SK-N-SH (cell line): ENCODE measurements at regions not wholly inside any gene's neighbourhood (a gene's known extent, or its start where the extent isn't known, plus 50 kb on each side); places are given as distances from the start of the nearest gene placed in this dataset.

Source experiments
- CTCF ChIA-PET: fragments of 300-600, 350-600 bp; formaldehyde crosslinking; extraction: SDS; loops from one replicate; lab custom pipeline; 2021; lab: Yijun Ruan, JAX
- POLR2A ChIA-PET: fragments of 350-600 bp; sonication (Branson Sonifier 250); formaldehyde crosslinking; extraction: SDS; loops from one replicate; lab custom pipeline; 2020; ENCODE audit warnings: antibody characterized with exemption, inconsistent platforms; lab: Yijun Ruan, JAX
- DNase-seq: peaks from one replicate; pipeline ENCODE4 v3.0.0; 2012
- H2AFZ ChIP-seq: fragments of 200-600 bp; sonication (generic); 2 replicates; pipeline ENCODE4 v1.8.1; 2016; ENCODE audit warnings: antibody characterized with exemption, mild to moderate bottlenecking, low read depth
- H3F3A ChIP-seq: fragments of 200-600 bp; sonication (generic); replicated peaks from 2 replicates; pipeline ENCODE3; 2016; ENCODE audit warnings: antibody characterized with exemption, mild to moderate bottlenecking; ENCODE audit not compliant: insufficient read depth
- H3K27ac ChIP-seq, 2 experiments: fragments of 200-500 bp in 1 of 2; fragments of 200-600 bp in 1 of 2; sonication (Bioruptor generic) in 1 of 2; sonication (generic), shearing (Covaris generic) in 1 of 2; 2 replicates each; pipeline versions ENCODE4 v1.5.1 to v1.6.1; 2014 to 2016; ENCODE audit warnings: low read depth in 2 of 2, inconsistent platforms in 1 of 2, low read length in 1 of 2, mild to moderate bottlenecking in 1 of 2, mixed read lengths in 1 of 2
- H3K27me3 ChIP-seq: fragments of 200-600 bp; sonication (generic), shearing (Covaris generic); 2 replicates; pipeline ENCODE4 v1.6.1; 2016; ENCODE audit warnings: mixed run types; ENCODE audit not compliant: insufficient read depth
- H3K36me3 ChIP-seq, 2 experiments: fragments of 200-500 bp in 1 of 2; fragments of 200-600 bp in 1 of 2; sonication (Bioruptor generic) in 1 of 2; sonication (generic) in 1 of 2; replicated peaks in 1 of 2; 2 replicates each; pipeline versions ENCODE3 to v1.5.1; 2014 to 2016; ENCODE audit warnings: low read length in 1 of 2, mild to moderate bottlenecking in 1 of 2; ENCODE audit not compliant: insufficient read depth in 2 of 2, control insufficient read depth in 1 of 2
- H3K4me1 ChIP-seq, 2 experiments: fragments of 200-500 bp in 1 of 2; fragments of 200-600 bp in 1 of 2; sonication (Bioruptor generic) in 1 of 2; sonication (generic), shearing (Covaris generic) in 1 of 2; 2 replicates each; pipeline versions ENCODE4 v1.5.1 to v1.6.1; 2014 to 2016; ENCODE audit warnings: low read depth in 1 of 2, low read length in 1 of 2, mixed run types in 1 of 2; ENCODE audit not compliant: insufficient read depth in 2 of 2, control insufficient read depth in 1 of 2
- H3K4me2 ChIP-seq: fragments of 200-600 bp; sonication (generic), shearing (Covaris generic); 2 replicates; pipeline ENCODE4 v1.6.1; 2017; ENCODE audit warnings: mixed run types
- H3K4me3 ChIP-seq, 2 experiments: fragments of 200-500 bp in 1 of 2; fragments of 200-600 bp in 1 of 2; sonication (Bioruptor generic) in 1 of 2; sonication (generic), shearing (Covaris generic) in 1 of 2; 2 replicates each; pipeline versions ENCODE4 v1.5.1 to v1.8.1; 2014 to 2016; ENCODE audit warnings: low read depth in 2 of 2, inconsistent platforms in 1 of 2, low read length in 1 of 2, mild to moderate bottlenecking in 1 of 2, mixed read lengths in 1 of 2, moderate library complexity in 1 of 2
- H3K79me2 ChIP-seq: fragments of 200-600 bp; sonication (generic); 2 replicates; pipeline ENCODE4 v1.8.1; 2017; ENCODE audit warnings: mild to moderate bottlenecking; ENCODE audit not compliant: insufficient read depth
- H3K9ac ChIP-seq: fragments of 200-600 bp; sonication (generic); 2 replicates; pipeline ENCODE4 v1.6.1; 2017; ENCODE audit warnings: mixed run types
- H3K9me2 ChIP-seq: fragments of 200-600 bp; sonication (generic); 2 replicates; pipeline ENCODE4 v1.6.1; 2017; ENCODE audit warnings: mixed run types
- H3K9me3 ChIP-seq: fragments of 200-600 bp; sonication (generic); 2 replicates; pipeline ENCODE4 v1.6.1; 2017; ENCODE audit warnings: mixed run types, mild to moderate bottlenecking, moderate library complexity
- H4K20me1 ChIP-seq: fragments of 200-600 bp; sonication (generic); 2 replicates; pipeline ENCODE4 v1.6.1; 2017; ENCODE audit warnings: mild to moderate bottlenecking, mixed run types; ENCODE audit not compliant: insufficient read depth
- CTCF ChIP-seq: fragments of 200-600 bp; sonication (generic); IDR thresholded peaks from 2 replicates; pipeline ENCODE4 v1.6.1; 2017; ENCODE audit warnings: antibody characterized with exemption, mild to moderate bottlenecking, moderate library complexity
- ELF1 ChIP-seq: IDR thresholded peaks from 2 replicates; pipeline ENCODE4 v1.4.0; 2012
- EZH2phosphoT487 ChIP-seq: fragments of 200-600 bp; sonication (generic); IDR thresholded peaks from 2 replicates; pipeline ENCODE4 v1.6.1; 2017; ENCODE audit warnings: low read depth, mixed run types, mild to moderate bottlenecking, antibody characterized with exemption, moderate library complexity, borderline replicate concordance
- GATA2 ChIP-seq: sonication (generic); formaldehyde crosslinking; IDR thresholded peaks from 2 replicates; pipeline ENCODE4 v1.5.0; 2020; ENCODE audit warnings: mild to moderate bottlenecking, missing genetic modification reagents
- IRF3 ChIP-seq: fragments of 150-350 bp; IDR thresholded peaks from 2 replicates; pipeline ENCODE4 v1.6.1; 2016; ENCODE audit warnings: mild to moderate bottlenecking, low read depth, low read length
- JUND ChIP-seq: IDR thresholded peaks from 2 replicates; pipeline ENCODE4 v1.4.0; 2012
- MAX ChIP-seq: IDR thresholded peaks from 2 replicates; pipeline ENCODE4 v1.4.0; 2012; ENCODE audit warnings: low read depth
- MXI1 ChIP-seq: IDR thresholded peaks from 2 replicates; pipeline ENCODE4 v1.6.1; 2012; ENCODE audit warnings: mild to moderate bottlenecking, low read depth, low read length, improper control_type of control experiment
- NRF1 ChIP-seq: IDR thresholded peaks from 2 replicates; pipeline ENCODE4 v1.6.1; 2012; ENCODE audit warnings: low read depth, mild to moderate bottlenecking, low read length
- PBX3 ChIP-seq: IDR thresholded peaks from 2 replicates; pipeline ENCODE4; 2012
- RAD21 ChIP-seq: IDR thresholded peaks from 2 replicates; pipeline ENCODE4 v1.6.1; 2012; ENCODE audit warnings: mild to moderate bottlenecking, low read length
- RCOR1 ChIP-seq: fragments of 150-350 bp; IDR thresholded peaks from 2 replicates; pipeline ENCODE4 v1.6.1; 2017; ENCODE audit warnings: antibody characterized with exemption, low read length
- RXRA ChIP-seq: IDR thresholded peaks from 2 replicates; pipeline ENCODE4 v1.4.0; 2012; ENCODE audit warnings: low read depth, mild to moderate bottlenecking, borderline replicate concordance
- SIN3A ChIP-seq: IDR thresholded peaks from 2 replicates; pipeline ENCODE4 v1.6.1; 2012; ENCODE audit warnings: low read depth, mild to moderate bottlenecking, low read length, moderate library complexity, borderline replicate concordance
- SMC3 ChIP-seq: IDR thresholded peaks from 2 replicates; pipeline ENCODE4 v1.6.1; 2012; ENCODE audit warnings: low read depth, low read length, improper control_type of control experiment
- TAF1 ChIP-seq: IDR thresholded peaks from 2 replicates; pipeline ENCODE4 v1.6.1; 2012; ENCODE audit warnings: low read depth, mild to moderate bottlenecking, low read length, moderate library complexity, borderline replicate concordance
- TCF12 ChIP-seq: IDR thresholded peaks from 2 replicates; pipeline ENCODE4 v1.4.0; 2012
- TEAD4 ChIP-seq: IDR thresholded peaks from 2 replicates; pipeline ENCODE4 v1.4.0; 2012; ENCODE audit warnings: mild to moderate bottlenecking, borderline replicate concordance; ENCODE audit not compliant: insufficient read depth
- YY1 ChIP-seq: IDR thresholded peaks from 2 replicates; pipeline ENCODE4 v1.4.0; 2012; ENCODE audit warnings: low read depth, mild to moderate bottlenecking
- ZBTB33 ChIP-seq: IDR thresholded peaks from 2 replicates; pipeline ENCODE4 v1.4.0; 2012; ENCODE audit warnings: low read depth, borderline replicate concordance
- WGBS: methylation state at CpG from one replicate; pipeline ENCODE4 v1.1.6; 2017; ENCODE audit warnings: low lambda C conversion rate; 5-methylcytosine and 5-hydroxymethylcytosine counted together

- no peaks in the 10 kb centered on the region for H3K9me3 ChIP-seq
- no peaks in the 10 kb centered on the region for H3K4me1 ChIP-seq
- no peak overlapping the region for H3K27ac ChIP-seq
- H4K20me1 ChIP-seq: no peaks in the 10 kb centered on the region
- WGBS: 0% methylated on average over 1 of the region's 1 CpG
- no peaks in the 10 kb centered on the region for H3K27me3 ChIP-seq
- ChIA-PET CTCF (no interaction called here), POLR2A (no interaction called here)
- H2AFZ ChIP-seq: no peak overlapping the region
- no peak overlapping the region for H3K4me2 ChIP-seq
- no peaks in the 10 kb centered on the region for H3K9me2 ChIP-seq
- no peak overlapping the region for H3K9ac ChIP-seq
- DNase-seq: no peak
- no peak for TF ChIP-seq MXI1
- no peak for TF ChIP-seq RXRA
- no peak for TF ChIP-seq IRF3
- TF ChIP-seq NRF1: no peak
- no peak for TF ChIP-seq ZBTB33
- TF ChIP-seq SMC3: no peak
- no peak for TF ChIP-seq TEAD4
- TF ChIP-seq JUND: no peak
- no peak for TF ChIP-seq YY1
- no peak for TF ChIP-seq CTCF
- no peak for TF ChIP-seq GATA2 (CRISPR knock-in tag)
- TF ChIP-seq TAF1: no peak
- no peak for TF ChIP-seq TCF12
- no peak for TF ChIP-seq RAD21
- TF ChIP-seq SIN3A: no peak
- no peak for TF ChIP-seq ELF1
- TF ChIP-seq EZH2phosphoT487: no peak
- TF ChIP-seq PBX3: no peak
- no peak for TF ChIP-seq MAX
- TF ChIP-seq RCOR1: no peak
- TF ChIP-seq, all 33 proteins: peak for 0
- H3K36me3 ChIP-seq: no peaks in the 10 kb centered on the region
- H3K79me2 ChIP-seq: no peaks in the 10 kb centered on the region
- no peak overlapping the region for H3K4me3 ChIP-seq
- no peaks in the 10 kb centered on the region for H3F3A ChIP-seq
Observed at GRCh38 chr12:73321319-73321718, 1049.1 kb downstream of the TRHDE start.
